ENCODE measurements at regions not wholly inside any gene's neighbourhood (a gene's known extent, or its start where the extent isn't known, plus 50 kb on each side); places are given as distances from the start of the nearest gene placed in this dataset.

DNA sequence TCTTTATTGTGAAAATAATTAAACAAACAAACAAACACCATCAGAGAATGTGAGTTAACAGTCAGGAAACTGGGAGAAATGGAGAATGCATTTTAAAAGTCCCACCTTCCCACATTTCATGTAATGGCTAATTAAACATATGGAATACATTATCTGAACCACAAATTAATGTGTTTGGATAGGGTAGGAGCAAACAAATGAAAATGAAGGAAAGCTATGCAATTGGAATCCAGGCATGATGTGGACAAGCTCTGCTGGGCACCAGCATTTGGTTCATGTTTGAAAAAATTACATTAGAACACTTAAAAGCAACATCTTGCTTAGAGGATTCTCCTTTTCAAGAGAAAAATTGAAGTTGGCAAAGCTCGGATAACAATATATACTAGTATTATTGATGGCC is 628.1 kb downstream of the LMO4 start:
- TF ChIP-seq CTCF (conservative IDR thresholded peaks at IDR 0.05; ENCODE audit: low read length) (no peak), EZH2phosphoT487 (IDR thresholded peaks at IDR 0.05; ENCODE audit: borderline replicate concordance, low read depth, low read length) (no peak)
- H2AFZ ChIP-seq (ENCODE audit: low read length) = no peak overlapping the region
- no peaks in the 10 kb centered on the region for H3K9me3 ChIP-seq (ENCODE audit: low read length)
- intact Hi-C loops (cut with micrococcal nuclease; ENCODE audit: unreplicated experiment) = no loop called here
- no peaks in the 10 kb centered on the region for H4K20me1 ChIP-seq (ENCODE audit: insufficient read depth, low read length)
- no TSS peak for BruUV-seq (replicated peaks)
- no peaks in the 10 kb centered on the region for H3K9me2 ChIP-seq (ENCODE audit: insufficient read depth, low read length)
- H3K27ac ChIP-seq (ENCODE audit: low read depth, low read length, poor library complexity, severe bottlenecking) = no peak overlapping the region
- ChIA-PET CTCF (ENCODE audit: unreplicated experiment) (no interaction called here), POLR2A (no interaction called here)
- H3K4me2 ChIP-seq (ENCODE audit: low read length) = no peak overlapping the region
- no peak for DNase-seq (ENCODE audit: low spot score)
- H3K4me3 ChIP-seq (ENCODE audit: low read depth, low read length, poor library complexity, severe bottlenecking) = no peak overlapping the region
- no peaks in the 10 kb centered on the region for H3K36me3 ChIP-seq (ENCODE audit: insufficient read depth, low read length)
- H3K79me2 ChIP-seq (ENCODE audit: insufficient read depth, low read depth, low read length) = no peaks in the 10 kb centered on the region
- H3K4me1 ChIP-seq (ENCODE audit: insufficient read depth, low read length, poor library complexity, severe bottlenecking) = no peaks in the 10 kb centered on the region

DNA sequence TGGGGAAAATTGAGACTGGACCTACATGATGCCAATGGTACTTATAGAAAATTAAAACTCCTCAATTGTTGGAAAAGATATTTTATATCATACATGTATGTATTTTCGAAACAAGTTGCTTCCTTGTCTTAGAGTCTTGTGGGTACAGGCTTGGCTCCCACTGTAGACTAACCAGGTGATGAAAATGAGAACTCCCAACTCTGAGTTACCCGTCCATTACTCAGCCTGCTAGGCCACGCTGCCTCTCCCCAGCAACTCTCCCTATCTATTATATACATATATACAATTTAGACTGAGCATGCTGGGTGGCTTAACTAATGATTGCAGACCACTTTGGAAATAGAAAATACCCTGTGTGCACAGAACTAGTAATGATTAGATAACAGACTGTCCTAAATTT is 628.7 kb downstream of the LMO4 start:
- CTCF ChIA-PET (ENCODE audit: unreplicated experiment) = no interaction called here
- Histone ChIP-seq H3K79me2 (ENCODE audit: insufficient read depth, low read depth, low read length) (no peaks in the 10 kb centered on the region), H3K4me1 (ENCODE audit: insufficient read depth, low read length, poor library complexity, severe bottlenecking) (no peaks in the 10 kb centered on the region), H3K9me2 (ENCODE audit: insufficient read depth, low read length) (no peaks in the 10 kb centered on the region), H3K4me2 (ENCODE audit: low read length) (no peak overlapping the region), H2AFZ (ENCODE audit: low read length) (no peak overlapping the region), H3K4me3 (ENCODE audit: low read depth, low read length, poor library complexity, severe bottlenecking) (no peak overlapping the region), H4K20me1 (ENCODE audit: insufficient read depth, low read length) (no peaks in the 10 kb centered on the region), H3K27ac (ENCODE audit: low read depth, low read length, poor library complexity, severe bottlenecking) (no peak overlapping the region), H3K36me3 (ENCODE audit: insufficient read depth, low read length) (no peaks in the 10 kb centered on the region), H3K9me3 (ENCODE audit: low read length) (no peaks in the 10 kb centered on the region)
- POLR2A ChIA-PET = no interaction called here
- BruUV-seq (replicated peaks) = no TSS peak
- intact Hi-C loops (cut with micrococcal nuclease; ENCODE audit: unreplicated experiment) = no loop called here
- no peak for TF ChIP-seq EZH2phosphoT487 (IDR thresholded peaks at IDR 0.05; ENCODE audit: borderline replicate concordance, low read depth, low read length)
- no peak for TF ChIP-seq CTCF (conservative IDR thresholded peaks at IDR 0.05; ENCODE audit: low read length)
- no peak for DNase-seq (ENCODE audit: low spot score)

DNA sequence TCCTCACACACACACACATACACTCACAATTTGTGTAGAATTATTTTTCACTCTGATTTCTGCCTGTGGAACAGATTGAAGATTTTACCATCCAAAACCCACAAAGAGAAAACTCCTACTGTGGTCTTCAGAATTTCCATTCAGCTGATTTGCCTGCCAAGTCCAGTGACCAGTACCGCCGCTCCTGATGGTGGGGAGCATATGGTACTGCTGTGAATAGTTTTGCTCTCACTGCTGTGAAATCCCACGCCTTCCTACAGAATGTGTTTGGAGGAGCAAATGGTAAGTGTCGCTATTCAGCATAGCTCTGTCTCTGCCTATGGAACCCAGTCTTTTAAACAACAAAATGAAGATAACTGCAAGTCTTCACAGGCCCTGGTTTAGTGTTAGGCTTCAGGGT is 629.5 kb downstream of the LMO4 start:
- no peak overlapping the region for H3K4me3 ChIP-seq (ENCODE audit: low read depth, low read length, poor library complexity, severe bottlenecking)
- H4K20me1 ChIP-seq (ENCODE audit: insufficient read depth, low read length) = no peaks in the 10 kb centered on the region
- no TSS peak for BruUV-seq (replicated peaks)
- H3K4me2 ChIP-seq (ENCODE audit: low read length) = no peak overlapping the region
- H3K4me1 ChIP-seq (ENCODE audit: insufficient read depth, low read length, poor library complexity, severe bottlenecking) = no peaks in the 10 kb centered on the region
- no peaks in the 10 kb centered on the region for H3K9me2 ChIP-seq (ENCODE audit: insufficient read depth, low read length)
- H3K9me3 ChIP-seq (ENCODE audit: low read length) = no peaks in the 10 kb centered on the region
- no peaks in the 10 kb centered on the region for H3K36me3 ChIP-seq (ENCODE audit: insufficient read depth, low read length)
- ChIA-PET CTCF (ENCODE audit: unreplicated experiment) (no interaction called here), POLR2A (no interaction called here)
- DNase-seq (ENCODE audit: low spot score) = no peak
- H3K27ac ChIP-seq (ENCODE audit: low read depth, low read length, poor library complexity, severe bottlenecking) = no peak overlapping the region
- intact Hi-C loops (cut with micrococcal nuclease; ENCODE audit: unreplicated experiment) = no loop called here
- H2AFZ ChIP-seq (ENCODE audit: low read length) = no peak overlapping the region
- no peaks in the 10 kb centered on the region for H3K79me2 ChIP-seq (ENCODE audit: insufficient read depth, low read depth, low read length)
- TF ChIP-seq CTCF (conservative IDR thresholded peaks at IDR 0.05; ENCODE audit: low read length) (no peak), EZH2phosphoT487 (IDR thresholded peaks at IDR 0.05; ENCODE audit: borderline replicate concordance, low read depth, low read length) (no peak)

Measured in OCI-LY7 (cell line).